ENCODE measurements at regions not wholly inside any gene's neighbourhood (a gene's known extent, or its start where the extent isn't known, plus 50 kb on each side); places are given as distances from the start of the nearest gene placed in this dataset.

DNA sequence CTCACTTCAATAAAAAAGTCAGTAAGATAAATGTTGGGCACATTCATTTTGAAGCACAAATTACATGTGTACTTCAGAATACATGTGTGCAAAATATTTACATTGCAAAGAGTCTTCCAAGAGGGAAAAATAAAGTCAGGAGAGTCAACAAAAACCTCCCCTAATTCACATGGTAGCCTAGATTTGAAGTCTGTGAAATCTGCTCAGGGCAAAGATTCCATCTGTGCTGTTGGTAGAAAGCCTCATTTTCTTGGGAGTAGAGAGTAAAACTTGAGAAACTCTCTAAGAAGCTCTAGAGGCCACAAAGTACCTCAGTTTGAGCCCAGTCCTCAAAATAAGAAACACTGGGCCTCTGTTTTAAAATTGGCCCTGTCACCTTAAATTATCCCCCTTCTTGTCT is 303.4 kb downstream of the RAB28 start:
- DNase-seq, result no peak

DNA sequence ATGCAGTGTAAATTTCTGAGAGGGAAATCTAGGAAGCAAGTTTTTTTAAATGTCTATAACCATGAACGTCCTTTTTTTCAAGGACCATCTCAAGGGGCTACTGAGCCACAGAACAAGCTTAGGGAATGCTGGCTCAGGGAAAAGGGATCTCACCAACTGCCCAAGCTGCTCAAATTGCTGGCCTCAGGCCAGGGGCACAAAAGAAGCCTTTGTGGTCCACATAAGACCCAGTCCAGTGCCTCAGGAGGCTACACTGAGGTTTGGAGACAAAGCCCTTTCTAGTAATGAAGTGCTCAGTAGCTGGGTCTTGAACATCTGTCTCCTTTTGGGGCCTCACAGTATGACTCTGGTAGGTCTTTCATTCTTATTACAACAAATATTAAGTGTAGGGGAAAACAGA is 305.5 kb downstream of the RAB28 start:
- no peak for DNase-seq

GRCh38 chr4:13176741-13177142 is 307.4 kb downstream of the RAB28 start:
- DNase-seq, result no peak

DNA sequence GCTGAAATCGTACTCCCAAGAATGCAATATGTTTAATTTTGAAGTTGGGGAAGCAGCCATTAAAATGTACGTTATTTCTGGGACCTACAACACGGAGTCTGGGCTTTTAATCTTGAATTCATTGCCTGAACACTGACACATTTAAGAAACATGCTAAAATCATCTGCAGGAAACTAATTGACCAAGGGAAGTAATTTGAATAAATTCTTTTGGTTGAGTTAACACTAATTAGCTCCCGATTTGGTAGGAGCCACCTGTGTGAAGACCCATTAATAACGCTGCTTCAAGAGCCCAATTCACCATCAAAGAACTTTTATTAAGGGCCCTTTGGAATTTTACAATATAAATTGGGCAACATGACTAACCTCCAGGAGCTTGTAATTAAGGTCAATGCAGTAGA is 309.2 kb downstream of the RAB28 start:
- DNase-seq, result no peak

DNA sequence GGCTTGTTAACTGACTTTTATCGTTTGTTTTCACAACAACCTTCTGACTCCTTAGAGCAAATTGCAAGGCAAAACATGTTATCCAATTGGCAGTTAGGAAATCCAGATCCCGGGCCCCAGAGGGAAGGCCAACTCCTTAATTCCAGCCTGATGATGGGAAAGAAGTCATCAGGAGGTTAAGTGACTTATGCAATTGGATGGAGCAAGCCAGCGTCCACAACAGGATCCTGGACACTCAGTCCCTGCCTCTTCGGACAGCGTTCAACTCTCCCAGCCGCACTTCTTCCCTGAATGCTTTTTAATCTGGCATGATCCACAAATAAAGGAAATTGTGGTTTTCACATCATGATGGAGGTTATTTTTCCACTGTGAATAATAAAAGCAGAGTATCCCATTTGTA is 310.1 kb downstream of the RAB28 start:
- no peak for DNase-seq

DNA sequence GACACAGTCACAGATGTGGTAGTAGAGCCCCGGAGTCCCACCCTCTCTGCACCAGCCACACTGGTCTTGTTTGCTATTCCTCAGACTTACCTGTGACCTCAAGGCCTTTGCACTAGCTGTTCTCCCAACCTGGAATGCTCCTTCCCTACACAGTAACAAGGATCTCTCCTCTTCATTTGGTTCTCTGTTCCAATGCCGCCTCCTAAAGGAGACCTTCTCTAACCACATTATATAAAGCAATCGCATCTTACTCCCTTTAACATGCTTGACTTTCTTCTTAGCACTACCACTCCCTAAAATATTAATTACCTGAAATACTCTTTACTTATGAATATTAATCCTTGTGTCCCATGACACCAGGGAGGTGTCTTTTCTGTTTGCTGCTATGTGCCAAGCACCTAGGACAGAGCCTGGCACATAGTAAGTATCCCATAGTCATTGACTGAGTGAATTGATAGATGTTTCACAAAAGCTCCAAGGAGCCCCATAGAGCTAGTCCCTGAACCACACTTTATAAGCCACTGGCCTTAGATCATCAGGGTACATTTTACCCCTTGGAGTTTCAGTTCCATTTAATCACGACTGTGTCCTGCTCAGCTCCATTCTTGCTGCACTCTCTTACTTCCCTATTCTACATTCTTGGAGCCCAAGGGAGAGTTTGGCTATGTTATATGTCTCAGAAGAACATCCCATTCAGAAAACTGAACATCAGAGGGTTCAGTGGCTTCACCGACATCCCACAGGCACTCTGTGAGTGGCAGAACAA is 312.7 kb downstream of the RAB28 start:
- no peak for DNase-seq

- DNase-seq, result no peak
Observed at GRCh38 chr4:13169731-13170525, 314.2 kb downstream of the RAB28 start.

GRCh38 chr4:13168326-13168725 is 315.8 kb downstream of the RAB28 start:
- DNase-seq, result no peak

GRCh38 chr4:13166214-13166613 is 317.9 kb downstream of the RAB28 start:
- no peak for DNase-seq

DNA sequence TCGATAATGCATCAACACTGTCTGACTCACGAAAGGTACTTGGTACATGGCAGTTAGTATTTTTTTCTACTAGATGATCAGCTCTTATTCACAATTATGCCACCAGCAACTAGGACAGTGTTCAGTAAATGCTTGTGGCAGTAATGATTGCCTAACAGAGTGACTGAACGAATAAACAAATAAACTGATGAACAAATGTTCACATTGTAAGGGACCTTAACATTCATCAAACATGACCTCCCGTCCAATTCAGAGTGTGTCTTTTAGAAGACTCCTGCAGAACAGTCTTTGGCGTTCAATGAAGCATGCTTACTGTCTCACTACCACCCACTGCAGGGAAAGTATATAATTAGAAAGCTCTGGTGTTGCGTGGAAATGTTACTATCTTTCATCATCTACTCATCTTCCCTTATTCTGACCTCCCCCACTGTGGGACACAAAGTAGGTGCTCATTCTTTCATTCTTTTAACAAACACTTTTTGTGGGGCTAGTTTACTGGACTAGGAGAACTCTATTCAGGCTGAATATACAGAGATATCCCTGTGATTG is 319.3 kb downstream of the RAB28 start:
- DNase-seq, result no peak

- DNase-seq, result no peak
Observed at GRCh38 chr4:13162886-13163285, 321.3 kb downstream of the RAB28 start.

DNA sequence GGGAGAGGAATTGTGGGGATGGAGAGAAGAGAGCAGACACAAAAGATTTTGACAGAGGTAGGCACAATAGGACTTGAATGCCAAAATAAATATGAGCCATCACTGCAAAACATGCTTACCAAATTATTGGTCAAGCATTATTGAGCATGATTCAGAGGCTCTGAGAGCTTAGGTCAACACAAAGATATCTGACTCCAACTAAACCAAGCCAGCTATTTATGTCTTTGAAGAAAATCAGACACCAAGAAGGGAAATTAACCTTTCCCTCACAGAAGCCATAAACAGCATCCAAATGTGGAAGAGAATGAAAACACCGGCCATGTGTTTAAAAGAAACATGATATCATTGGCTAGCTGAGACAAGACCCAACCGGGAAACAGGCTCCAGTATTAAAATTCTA is 323.2 kb downstream of the RAB28 start:
- no peak for DNase-seq

- no peak for DNase-seq
Observed at GRCh38 chr4:13159041-13159620, 325.0 kb downstream of the RAB28 start.

- no peak for DNase-seq
Observed at GRCh38 chr4:13151194-13151593, 332.9 kb downstream of the RAB28 start.

DNA sequence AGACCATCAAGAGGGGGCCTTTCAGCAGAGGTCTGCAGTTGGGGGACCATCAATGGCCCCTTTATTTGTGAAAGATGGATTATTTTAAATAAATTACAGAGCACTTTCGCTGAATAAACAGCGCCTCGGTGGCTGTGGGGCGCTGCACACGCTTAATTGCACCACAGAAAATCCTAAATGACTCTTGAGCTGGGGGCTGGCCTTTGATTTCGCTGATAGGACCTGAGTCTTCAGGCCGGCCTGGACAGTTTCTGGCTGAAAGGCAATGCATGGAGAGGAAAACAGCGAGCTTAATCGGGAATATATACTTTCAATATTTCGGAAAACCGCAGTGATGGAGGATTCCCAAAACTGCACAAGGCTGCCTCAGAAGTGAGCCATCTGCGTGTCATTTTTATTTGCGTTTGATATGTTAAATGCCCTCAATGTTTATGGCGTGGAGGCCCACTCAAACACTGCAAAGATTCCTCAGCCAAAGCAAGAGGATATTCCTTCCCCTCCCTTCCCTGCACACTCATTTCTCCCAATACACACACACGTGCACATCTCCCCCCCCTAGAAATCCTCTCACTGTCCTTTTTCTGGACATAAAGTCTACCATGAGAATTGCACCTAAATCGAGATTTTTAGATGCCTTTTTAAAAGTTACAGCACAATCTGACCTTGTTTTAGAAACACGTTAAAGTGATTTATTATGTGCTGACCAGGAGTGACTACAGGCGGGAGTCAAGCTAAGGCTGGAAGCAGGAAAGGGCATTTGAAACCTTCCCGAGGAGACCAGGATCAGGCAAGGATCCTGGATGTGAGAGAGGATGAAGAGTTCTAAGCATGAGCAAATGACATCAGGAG is 340.7 kb downstream of the RAB28 start:
- DNase-seq, result no peak

GRCh38 chr4:13142726-13143125 is 341.4 kb downstream of the RAB28 start:
- no peak for DNase-seq

- no peak for DNase-seq
Observed at GRCh38 chr4:13142191-13142590, 341.9 kb downstream of the RAB28 start.

DNA sequence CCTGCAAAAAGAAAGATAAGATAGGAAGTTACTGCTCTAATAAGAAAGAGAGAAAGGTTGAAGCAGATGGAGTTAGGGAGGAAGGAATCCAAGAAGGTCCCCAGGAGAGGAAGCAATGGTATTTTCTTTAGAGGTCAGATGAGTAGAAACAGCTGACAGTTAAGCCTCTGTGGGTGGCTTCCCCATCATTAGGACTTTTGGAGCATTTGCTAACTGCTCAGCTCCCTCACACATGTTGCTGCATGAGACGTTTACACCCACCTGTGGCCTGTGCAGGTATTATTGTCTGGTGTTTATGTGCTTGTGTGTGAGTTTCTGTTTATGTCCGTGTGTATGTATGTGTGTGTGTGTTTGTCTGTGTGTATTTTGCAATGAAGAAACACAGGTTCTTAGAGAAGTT is 346.8 kb downstream of the RAB28 start:
- no peak for DNase-seq

DNA sequence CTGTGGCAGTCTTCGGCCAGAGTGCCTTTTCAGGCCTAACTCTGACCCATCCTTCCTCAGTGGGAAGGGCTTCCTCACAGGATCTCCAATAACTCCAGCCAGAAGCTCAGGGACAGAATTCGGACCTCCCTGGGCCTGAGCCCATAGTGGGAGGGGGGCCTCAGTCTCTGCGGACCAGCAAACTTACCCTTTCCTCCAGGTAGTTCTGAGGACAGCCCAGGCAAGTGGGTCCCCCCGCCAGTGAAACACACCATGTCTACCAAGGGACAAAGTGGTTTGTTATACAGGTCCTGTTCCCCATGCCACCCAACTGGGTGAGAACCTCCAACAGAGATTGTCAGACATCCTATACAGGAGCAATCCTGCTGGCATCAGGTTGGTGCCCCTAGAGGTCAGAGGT is 350.4 kb downstream of the RAB28 start:
- no peak for DNase-seq

GRCh38 chr4:13130848-13131247 is 353.3 kb downstream of the RAB28 start:
- no peak for DNase-seq

- no peak for DNase-seq
Observed at GRCh38 chr4:13129095-13129494, 355.0 kb downstream of the RAB28 start.

- DNase-seq, result no peak
Observed at GRCh38 chr4:13126976-13127910, 356.9 kb downstream of the RAB28 start.
